Ishikawa (cell line): ENCODE measurements at regions not wholly inside any gene's neighbourhood (a gene's known extent, or its start where the extent isn't known, plus 50 kb on each side); places are given as distances from the start of the nearest gene placed in this dataset.

Source experiments
- CEBPB ChIP-seq: IDR thresholded peaks from 2 replicates; pipeline ENCODE4 v1.6.1; 2012
- CREB1 ChIP-seq: IDR thresholded peaks from 2 replicates; pipeline ENCODE4 v1.6.1; 2012; ENCODE audit warnings: low read depth
- EGR1 ChIP-seq: IDR thresholded peaks from 2 replicates; pipeline ENCODE4 v1.6.1; 2012
- EP300 ChIP-seq: IDR thresholded peaks from 2 replicates; pipeline ENCODE4 v1.6.1; 2012; ENCODE audit warnings: borderline replicate concordance
- MAX ChIP-seq: IDR thresholded peaks from 2 replicates; pipeline ENCODE4 v1.6.1; 2012
- RAD21 ChIP-seq: IDR thresholded peaks from 2 replicates; pipeline ENCODE4 v1.6.1; 2012; ENCODE audit warnings: low read depth
- TAF1 ChIP-seq: IDR thresholded peaks from 2 replicates; pipeline ENCODE4 v1.6.1; 2012; ENCODE audit warnings: low read depth, mild to moderate bottlenecking
- TCF12 ChIP-seq: IDR thresholded peaks from 2 replicates; pipeline ENCODE4 v1.6.1; 2012; ENCODE audit warnings: low read depth
- YY1 ChIP-seq: IDR thresholded peaks from 2 replicates; pipeline ENCODE4 v1.6.1; 2012; ENCODE audit warnings: low read depth
- TF ChIP-seq, protein P1 (sequence below): IDR thresholded peaks from 2 replicates; pipeline ENCODE4 v1.6.1; 2012; ENCODE audit warnings: low read depth, mild to moderate bottlenecking
- TF ChIP-seq, protein P2 (sequence below): IDR thresholded peaks from 2 replicates; pipeline ENCODE4 v1.6.1; 2012

- TF ChIP-seq EP300 (no peak), CREB1 (no peak), YY1 (no peak), TAF1 (no peak), EGR1 (no peak), RAD21 (no peak), MAX (no peak), TCF12 (no peak), CEBPB (no peak)
- TF ChIP-seq, protein P1, sequence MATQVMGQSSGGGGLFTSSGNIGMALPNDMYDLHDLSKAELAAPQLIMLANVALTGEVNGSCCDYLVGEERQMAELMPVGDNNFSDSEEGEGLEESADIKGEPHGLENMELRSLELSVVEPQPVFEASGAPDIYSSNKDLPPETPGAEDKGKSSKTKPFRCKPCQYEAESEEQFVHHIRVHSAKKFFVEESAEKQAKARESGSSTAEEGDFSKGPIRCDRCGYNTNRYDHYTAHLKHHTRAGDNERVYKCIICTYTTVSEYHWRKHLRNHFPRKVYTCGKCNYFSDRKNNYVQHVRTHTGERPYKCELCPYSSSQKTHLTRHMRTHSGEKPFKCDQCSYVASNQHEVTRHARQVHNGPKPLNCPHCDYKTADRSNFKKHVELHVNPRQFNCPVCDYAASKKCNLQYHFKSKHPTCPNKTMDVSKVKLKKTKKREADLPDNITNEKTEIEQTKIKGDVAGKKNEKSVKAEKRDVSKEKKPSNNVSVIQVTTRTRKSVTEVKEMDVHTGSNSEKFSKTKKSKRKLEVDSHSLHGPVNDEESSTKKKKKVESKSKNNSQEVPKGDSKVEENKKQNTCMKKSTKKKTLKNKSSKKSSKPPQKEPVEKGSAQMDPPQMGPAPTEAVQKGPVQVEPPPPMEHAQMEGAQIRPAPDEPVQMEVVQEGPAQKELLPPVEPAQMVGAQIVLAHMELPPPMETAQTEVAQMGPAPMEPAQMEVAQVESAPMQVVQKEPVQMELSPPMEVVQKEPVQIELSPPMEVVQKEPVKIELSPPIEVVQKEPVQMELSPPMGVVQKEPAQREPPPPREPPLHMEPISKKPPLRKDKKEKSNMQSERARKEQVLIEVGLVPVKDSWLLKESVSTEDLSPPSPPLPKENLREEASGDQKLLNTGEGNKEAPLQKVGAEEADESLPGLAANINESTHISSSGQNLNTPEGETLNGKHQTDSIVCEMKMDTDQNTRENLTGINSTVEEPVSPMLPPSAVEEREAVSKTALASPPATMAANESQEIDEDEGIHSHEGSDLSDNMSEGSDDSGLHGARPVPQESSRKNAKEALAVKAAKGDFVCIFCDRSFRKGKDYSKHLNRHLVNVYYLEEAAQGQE: no peak
- TF ChIP-seq, protein P2, sequence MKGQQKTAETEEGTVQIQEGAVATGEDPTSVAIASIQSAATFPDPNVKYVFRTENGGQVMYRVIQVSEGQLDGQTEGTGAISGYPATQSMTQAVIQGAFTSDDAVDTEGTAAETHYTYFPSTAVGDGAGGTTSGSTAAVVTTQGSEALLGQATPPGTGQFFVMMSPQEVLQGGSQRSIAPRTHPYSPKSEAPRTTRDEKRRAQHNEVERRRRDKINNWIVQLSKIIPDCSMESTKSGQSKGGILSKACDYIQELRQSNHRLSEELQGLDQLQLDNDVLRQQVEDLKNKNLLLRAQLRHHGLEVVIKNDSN: no peak
These were observed 142.4 kb upstream of the IRX4 start for GRCh38 chr5:2024986-2025721.
